ENCODE measurements at regions not wholly inside any gene's neighbourhood (a gene's known extent, or its start where the extent isn't known, plus 50 kb on each side); places are given as distances from the start of the nearest gene placed in this dataset.

DNA sequence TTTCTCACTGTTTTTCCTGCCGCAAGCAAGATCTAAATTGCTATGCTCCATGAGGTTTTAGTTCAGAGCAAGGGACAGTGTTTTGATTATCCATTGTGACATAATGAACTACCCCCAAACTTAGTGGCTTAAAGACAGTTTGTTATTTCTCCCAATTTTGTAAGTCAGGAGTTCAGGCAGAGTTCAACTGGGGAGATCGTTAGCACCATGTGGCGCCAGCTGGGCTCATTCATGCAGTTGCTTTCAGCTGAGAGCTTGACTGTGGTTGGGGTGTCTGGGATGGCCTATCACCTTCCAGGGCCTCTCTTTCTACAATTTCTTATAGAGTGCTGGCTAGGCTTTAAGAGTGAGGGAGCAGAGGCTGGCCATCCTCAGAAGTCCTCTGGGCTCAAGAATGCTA is 382.9 kb upstream of the CELF4 start:
- Histone ChIP-seq H3K9ac (ENCODE audit: low read length) (no peak overlapping the region), H2AFZ (ENCODE audit: low read length) (no peak overlapping the region), H3K27ac (ENCODE audit: low read depth, low read length, poor library complexity, severe bottlenecking) (no peak overlapping the region), H3K4me1 (ENCODE audit: insufficient read depth, low read length, severe bottlenecking) (no peaks in the 10 kb centered on the region), H3K4me2 (ENCODE audit: low read length) (no peak overlapping the region), H3K27me3 (ENCODE audit: insufficient read depth, low read length) (no peaks in the 10 kb centered on the region), H3F3A (ENCODE audit: insufficient read depth, low read length) (no peaks in the 10 kb centered on the region), H4K20me1 (ENCODE audit: insufficient read depth, low read length) (no peaks in the 10 kb centered on the region), H3K4me3 (ENCODE audit: low read depth, low read length, poor library complexity, severe bottlenecking) (no peak overlapping the region), H3K79me2 (ENCODE audit: insufficient read depth, low read length) (no peaks in the 10 kb centered on the region), H3K36me3 (ENCODE audit: insufficient read depth, low read length) (no peaks in the 10 kb centered on the region), H3K9me2 (ENCODE audit: low read depth, low read length) (no peaks in the 10 kb centered on the region), H3K9me3 (ENCODE audit: low read length) (no peaks in the 10 kb centered on the region)
- TF ChIP-seq CTCF (IDR thresholded peaks at IDR 0.05; ENCODE audit: low read length) (no peak), EZH2 (IDR thresholded peaks at IDR 0.05; ENCODE audit: borderline replicate concordance, low read length) (no peak)

DNA sequence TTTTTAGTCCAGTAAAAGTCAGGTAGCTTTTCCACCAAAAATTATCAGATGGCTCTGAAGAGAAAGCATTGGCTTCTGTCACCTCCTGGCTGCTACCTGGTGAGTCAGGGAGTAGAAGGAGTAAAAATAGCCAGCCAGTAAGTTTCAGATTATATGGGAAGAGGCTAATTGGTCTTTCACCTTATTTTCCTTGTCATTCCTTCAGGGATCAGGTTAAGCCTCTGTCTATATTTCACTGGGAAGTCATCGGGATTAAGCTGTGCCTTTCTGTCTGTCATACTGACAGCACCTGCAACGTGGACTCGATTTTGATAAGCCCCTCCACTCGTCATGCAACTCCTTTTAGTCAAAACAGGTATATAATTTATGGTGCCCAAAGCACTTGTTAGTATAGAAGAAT is 380.7 kb upstream of the CELF4 start:
- Histone ChIP-seq H3K4me3 (ENCODE audit: low read depth, low read length, poor library complexity, severe bottlenecking) (no peak overlapping the region), H3K27ac (ENCODE audit: low read depth, low read length, poor library complexity, severe bottlenecking) (no peak overlapping the region), H4K20me1 (ENCODE audit: insufficient read depth, low read length) (no peaks in the 10 kb centered on the region), H3K9ac (ENCODE audit: low read length) (no peak overlapping the region), H3K27me3 (ENCODE audit: insufficient read depth, low read length) (no peaks in the 10 kb centered on the region), H3K36me3 (ENCODE audit: insufficient read depth, low read length) (no peaks in the 10 kb centered on the region), H3F3A (ENCODE audit: insufficient read depth, low read length) (no peaks in the 10 kb centered on the region), H3K4me2 (ENCODE audit: low read length) (no peak overlapping the region), H3K9me2 (ENCODE audit: low read depth, low read length) (no peaks in the 10 kb centered on the region), H3K9me3 (ENCODE audit: low read length) (no peaks in the 10 kb centered on the region), H3K4me1 (ENCODE audit: insufficient read depth, low read length, severe bottlenecking) (no peaks in the 10 kb centered on the region), H2AFZ (ENCODE audit: low read length) (no peak overlapping the region), H3K79me2 (ENCODE audit: insufficient read depth, low read length) (no peaks in the 10 kb centered on the region)
- TF ChIP-seq CTCF (IDR thresholded peaks at IDR 0.05; ENCODE audit: low read length) (no peak), EZH2 (IDR thresholded peaks at IDR 0.05; ENCODE audit: borderline replicate concordance, low read length) (no peak)

GRCh38 chr18:37944700-37945270 is 379.2 kb upstream of the CELF4 start:
- Histone ChIP-seq H3K9ac (ENCODE audit: low read length) (no peak overlapping the region), H3K27me3 (ENCODE audit: insufficient read depth, low read length) (no peaks in the 10 kb centered on the region), H3K4me2 (ENCODE audit: low read length) (no peak overlapping the region), H3K4me3 (ENCODE audit: low read depth, low read length, poor library complexity, severe bottlenecking) (no peak overlapping the region), H3K27ac (ENCODE audit: low read depth, low read length, poor library complexity, severe bottlenecking) (no peak overlapping the region), H3K36me3 (ENCODE audit: insufficient read depth, low read length) (no peaks in the 10 kb centered on the region), H3K9me2 (ENCODE audit: low read depth, low read length) (no peaks in the 10 kb centered on the region), H3F3A (ENCODE audit: insufficient read depth, low read length) (no peaks in the 10 kb centered on the region), H3K4me1 (ENCODE audit: insufficient read depth, low read length, severe bottlenecking) (no peaks in the 10 kb centered on the region), H3K79me2 (ENCODE audit: insufficient read depth, low read length) (no peaks in the 10 kb centered on the region), H4K20me1 (ENCODE audit: insufficient read depth, low read length) (no peaks in the 10 kb centered on the region), H3K9me3 (ENCODE audit: low read length) (no peaks in the 10 kb centered on the region), H2AFZ (ENCODE audit: low read length) (no peak overlapping the region)
- TF ChIP-seq CTCF (IDR thresholded peaks at IDR 0.05; ENCODE audit: low read length), result no peak
- TF ChIP-seq EZH2 (IDR thresholded peaks at IDR 0.05; ENCODE audit: borderline replicate concordance, low read length), result no peak
